NCI-H226 (cell line): ENCODE measurements at regions not wholly inside any gene's neighbourhood (a gene's known extent, or its start where the extent isn't known, plus 50 kb on each side); places are given as distances from the start of the nearest gene placed in this dataset.

ENCODE experiments used
- DNase-seq: peaks from one replicate; pipeline ENCODE4 v3.0.0-alpha.2; 2015

DNA sequence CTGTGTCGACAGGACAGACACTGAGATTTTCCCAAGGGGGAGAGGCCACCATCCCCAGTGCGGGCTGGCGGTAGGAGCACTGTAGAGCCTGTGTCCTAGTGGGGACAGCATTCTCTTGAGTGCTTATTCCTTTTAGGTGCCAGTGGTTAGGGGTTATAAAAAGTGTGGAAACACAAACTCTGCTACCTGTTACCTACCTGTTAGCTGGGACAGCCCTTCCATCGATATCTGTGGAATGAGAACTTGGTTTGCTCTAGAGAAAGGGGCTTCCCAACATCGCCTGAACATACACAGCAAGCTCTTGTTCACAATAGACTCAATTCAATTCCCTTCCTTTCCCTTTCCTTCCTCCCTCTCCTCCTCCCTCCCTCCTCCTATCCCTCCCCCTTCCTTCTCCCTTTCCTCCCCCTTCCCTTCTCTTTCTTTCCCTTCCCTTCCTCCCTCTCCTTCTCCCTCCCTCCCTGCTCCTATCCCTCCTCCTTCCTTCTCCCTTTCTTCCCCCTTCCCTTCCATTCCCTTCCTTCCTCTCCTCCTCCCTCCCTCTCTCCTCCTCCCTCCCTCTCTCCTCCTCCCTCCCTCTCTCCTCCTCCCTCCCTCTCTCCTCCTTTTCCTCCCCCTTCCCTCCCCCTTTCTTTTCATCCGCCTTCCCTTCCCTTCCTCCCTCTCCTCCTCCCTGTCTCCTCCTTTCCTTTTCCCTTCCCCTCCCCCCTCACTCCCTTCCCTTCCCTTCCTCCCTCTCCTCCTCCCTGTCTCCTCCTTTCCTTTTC is 188.5 kb downstream of the URI1 start:
- DNase-seq, result no peak

GRCh38 chr19:30131246-30131645 is 189.2 kb downstream of the URI1 start:
- DNase-seq, result no peak

DNA sequence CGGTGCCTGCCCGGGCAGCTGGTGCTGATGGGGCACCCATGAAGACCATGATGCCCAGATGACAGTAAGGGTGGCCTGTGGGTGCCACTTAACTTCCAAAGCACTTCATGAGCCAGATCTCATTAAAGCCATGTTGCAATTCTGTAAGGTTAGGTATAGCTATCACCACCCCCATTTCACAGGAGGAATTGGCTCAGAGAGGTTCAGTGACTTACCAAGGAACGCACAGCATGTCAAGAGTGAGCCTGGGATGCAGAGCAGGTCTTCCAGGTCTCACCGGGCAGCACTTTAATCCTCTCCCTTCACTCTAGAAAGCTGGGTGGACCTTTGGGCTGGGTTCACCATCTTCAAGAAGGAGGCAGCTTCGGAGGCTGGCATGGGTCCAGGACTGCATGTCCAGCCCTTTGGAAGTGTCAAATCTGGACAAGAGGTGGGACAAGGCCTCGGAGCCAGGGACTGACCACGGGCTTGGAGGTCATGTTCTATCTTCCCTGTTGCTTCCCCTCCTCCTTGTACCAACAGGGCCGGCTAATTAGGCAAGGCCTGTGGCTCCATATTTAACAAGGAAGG is 189.8 kb downstream of the URI1 start:
- no peak for DNase-seq

DNA sequence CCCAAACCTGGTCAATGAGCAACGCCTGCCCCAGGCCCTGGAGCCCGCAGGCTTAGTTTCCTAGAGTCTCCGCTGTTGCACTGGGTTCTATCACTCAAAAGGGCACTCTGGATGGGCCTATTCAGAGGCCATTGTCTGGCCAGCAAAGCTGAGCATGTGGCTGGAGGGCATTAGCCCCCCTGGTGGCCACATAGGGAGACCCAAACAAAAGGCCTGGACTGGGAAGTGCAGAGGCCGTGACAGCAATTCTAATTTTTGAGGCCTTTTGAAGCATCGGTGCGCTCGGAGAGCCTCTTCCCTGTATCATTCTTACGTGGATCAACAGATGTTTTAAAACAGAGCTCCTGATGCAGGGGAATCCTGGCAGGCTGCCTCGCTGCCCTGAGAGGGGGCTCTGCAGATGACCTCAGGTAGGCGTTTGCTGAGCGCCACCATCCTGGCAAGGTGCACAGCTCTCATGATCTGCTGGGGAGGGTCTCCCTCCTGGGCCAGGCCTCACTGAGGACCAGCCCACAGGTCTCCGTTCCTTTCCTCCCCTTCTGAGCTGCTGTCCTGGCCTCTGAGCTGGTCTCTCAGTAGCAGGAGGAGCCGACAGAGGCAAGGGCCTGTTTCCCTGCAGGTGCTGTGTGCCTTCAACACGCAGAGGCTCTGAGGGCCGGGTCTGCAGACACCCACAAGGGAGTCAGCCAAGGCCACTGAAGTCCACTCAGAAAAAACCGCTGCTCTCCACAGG is 190.5 kb downstream of the URI1 start:
- no peak for DNase-seq

DNA sequence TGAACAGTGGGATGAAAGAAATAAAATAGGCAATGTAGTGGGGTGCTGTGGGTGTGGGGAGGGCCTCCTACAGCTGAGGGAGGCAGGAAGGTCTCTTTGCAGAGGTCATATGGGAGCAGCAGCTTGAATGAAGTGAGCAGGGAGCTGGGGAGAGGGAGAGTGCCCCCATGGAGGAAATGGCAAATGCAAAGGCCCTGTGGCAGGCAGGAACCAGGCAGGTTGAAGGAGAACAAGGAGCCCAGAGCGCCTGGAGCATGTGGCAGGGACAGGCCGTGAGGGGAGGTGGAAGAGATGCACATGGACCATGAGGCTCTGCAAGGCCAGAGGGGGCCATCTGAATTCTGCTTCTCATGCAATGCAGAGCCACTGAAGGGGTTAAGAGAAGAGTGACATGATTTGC is 191.8 kb downstream of the URI1 start:
- no peak for DNase-seq

GRCh38 chr19:30135093-30135757 is 193.2 kb downstream of the URI1 start:
- DNase-seq, result no peak

- no peak for DNase-seq
Observed at GRCh38 chr19:30135797-30136196, 193.8 kb downstream of the URI1 start.

DNA sequence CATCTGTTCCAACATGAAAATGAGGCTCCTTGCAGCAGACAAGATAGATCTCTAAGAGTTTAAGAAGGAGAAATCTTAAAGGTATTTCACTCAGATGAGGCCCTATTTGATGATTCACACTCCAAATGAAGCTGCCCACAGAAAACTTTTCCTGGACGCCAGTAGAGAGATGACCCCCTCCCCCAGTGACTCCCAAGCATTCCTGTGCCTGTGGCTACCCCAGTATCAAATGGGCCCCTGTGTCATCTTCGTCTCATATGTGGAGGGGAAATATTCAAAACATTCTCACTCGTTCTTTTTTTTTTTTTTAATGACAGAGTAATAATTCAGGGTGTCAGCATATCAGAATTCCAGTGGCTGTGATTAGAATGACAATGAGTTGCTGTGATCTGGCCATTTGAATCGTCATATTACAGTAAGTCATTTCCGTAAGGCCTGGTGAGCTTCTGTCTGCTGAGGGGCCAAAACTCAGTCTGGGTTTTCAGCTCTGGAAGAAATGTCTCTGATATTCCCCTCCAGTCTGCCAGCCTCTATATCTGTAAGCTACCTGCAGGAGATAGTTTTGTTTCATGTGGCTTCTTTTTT is 194.7 kb downstream of the URI1 start:
- DNase-seq, result no peak

DNA sequence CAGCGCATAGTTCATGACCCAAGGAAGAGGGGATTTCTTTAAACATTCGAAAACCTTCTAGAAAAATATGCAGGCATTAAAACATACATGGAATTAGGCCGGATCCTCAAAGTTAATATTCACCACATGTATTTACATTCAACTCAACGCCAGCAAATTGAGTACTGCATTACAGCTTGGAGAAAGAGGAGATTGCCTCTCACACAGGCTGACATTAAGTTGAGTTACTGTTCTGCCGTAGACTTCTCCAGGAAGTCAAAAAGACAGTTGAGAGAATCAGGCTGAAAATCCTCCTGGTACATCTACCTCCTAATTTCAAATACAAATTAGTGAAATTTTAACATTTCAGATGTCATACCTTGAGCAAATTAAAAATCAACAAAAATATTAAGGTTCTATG is 195.7 kb downstream of the URI1 start:
- DNase-seq, result no peak

DNA sequence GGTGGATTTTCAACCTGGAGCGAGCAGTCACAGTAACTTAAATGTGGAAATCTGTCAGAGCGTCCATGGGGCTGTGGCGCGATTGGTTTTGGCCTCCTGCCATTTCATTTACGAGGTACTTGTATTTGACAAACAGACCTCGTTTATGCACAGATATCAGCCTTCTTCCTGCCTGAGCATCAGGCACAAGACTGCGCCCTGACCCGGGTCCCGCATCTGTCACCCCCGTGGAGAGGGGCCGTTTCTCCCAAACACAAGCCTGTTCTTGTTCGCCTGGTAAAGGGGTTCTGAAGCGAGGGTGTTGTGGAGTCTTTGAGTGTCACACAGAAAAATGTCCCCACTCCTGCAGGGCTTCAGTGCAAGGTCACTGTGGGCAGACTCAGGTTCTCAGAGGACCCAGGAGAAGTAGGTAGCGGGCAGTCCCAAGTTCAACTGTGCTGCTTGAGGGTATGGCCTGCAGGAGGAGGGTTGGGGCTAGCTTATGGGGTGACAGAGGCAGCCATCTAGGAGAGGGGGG is 202.3 kb downstream of the URI1 start:
- no peak for DNase-seq

GRCh38 chr19:30144802-30145201 is 202.8 kb downstream of the URI1 start:
- DNase-seq, result no peak

GRCh38 chr19:30145467-30145866 is 203.4 kb downstream of the URI1 start:
- DNase-seq, result no peak

DNA sequence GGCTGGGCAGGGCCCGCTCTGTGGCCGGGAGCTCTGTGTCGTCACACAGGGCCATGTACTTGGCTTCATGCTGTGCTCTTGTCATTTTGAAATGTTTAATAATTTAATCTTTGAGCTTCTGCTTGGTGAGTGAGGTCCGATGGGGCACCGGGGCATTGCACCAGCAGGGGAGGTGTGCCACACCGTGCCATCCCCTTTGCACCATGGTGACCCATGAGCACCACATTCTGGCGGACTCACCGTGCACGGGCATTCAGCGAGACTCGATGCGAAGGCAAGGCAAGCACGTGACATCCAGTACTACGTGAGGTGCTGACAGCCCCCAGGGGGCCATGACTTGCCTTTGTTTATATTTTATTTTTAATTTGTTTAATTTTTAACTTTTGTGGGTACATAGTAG is 204.3 kb downstream of the URI1 start:
- no peak for DNase-seq

DNA sequence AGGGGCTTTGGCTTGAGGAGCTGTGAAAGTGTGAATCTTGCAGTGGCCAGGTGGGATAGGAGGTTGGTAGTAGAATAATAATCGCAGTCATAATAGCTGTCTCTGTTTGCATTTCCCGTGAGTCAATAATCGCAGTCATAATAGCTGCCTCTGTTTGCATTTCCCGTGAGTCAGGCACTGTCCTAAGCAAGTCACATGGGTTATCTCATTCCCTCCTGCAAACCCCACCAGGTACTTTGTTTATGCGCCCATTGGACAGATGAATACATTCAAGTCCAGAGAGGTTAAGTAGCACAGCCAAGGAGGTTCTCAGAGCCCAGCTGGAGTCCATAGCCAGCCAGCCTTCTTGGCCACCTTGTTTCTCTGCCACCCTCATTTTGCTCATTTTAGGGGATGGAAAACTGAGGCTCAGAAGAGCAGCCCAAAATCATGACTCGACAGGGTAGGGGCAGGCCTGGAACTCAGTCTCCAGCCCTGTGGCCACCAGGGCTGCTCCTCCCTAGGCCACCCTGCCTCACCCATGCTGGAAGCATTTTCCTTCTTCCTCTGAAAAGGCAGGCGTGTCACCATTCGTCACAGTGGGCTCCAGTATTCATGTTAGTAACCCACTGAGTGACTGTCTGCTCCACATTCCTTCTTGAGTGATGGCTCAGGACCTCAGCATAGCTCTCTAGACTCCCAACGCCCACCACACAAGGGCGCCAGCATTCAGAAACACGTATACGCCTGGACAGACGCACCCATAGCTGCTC is 206.2 kb downstream of the URI1 start:
- DNase-seq, result no peak

DNA sequence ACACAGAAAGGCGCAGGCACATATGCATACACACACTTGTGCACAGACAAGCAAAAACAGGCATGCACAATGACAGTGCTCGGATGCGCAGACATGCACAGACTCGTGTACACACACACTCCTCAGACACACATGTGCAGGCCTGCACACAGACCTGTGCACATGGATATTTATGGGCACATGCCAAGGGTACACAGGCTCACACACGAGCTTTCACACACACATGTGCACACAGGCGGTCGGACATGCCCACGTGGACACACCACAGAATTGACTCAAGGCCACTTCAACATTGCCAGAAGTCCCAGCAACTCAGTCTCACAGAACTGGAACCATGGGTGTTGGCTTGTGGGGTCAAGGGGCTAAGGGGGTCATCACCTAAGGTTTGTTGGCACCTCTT is 206.8 kb downstream of the URI1 start:
- no peak for DNase-seq

DNA sequence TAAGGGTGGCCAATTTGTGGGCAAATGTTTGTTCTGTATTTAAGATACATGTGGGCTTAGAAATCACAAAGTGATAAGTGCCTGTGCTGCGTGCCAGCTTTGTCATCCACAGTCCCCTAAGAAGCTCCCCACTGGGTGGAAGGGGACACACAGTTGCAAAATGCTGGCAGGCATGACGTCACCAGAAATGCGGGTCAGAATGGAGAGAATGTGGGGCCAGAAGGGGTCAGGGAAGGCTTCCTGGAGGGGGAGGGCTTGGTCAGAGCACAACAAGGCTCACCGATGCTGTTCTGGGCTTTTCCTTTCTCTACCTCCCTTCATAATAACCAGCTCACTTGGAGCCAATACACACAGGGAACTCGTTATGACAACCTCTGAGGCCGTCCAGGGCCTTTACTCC is 207.3 kb downstream of the URI1 start:
- no peak for DNase-seq

- DNase-seq, result no peak
Observed at GRCh38 chr19:30150626-30151025, 208.6 kb downstream of the URI1 start.

GRCh38 chr19:30151081-30151480 is 209.0 kb downstream of the URI1 start:
- DNase-seq, result no peak

GRCh38 chr19:30152510-30153291 is 210.7 kb downstream of the URI1 start:
- no peak for DNase-seq

- no peak for DNase-seq
Observed at GRCh38 chr19:30153326-30154210, 211.5 kb downstream of the URI1 start.
